H1 (cell line): ENCODE measurements at regions not wholly inside any gene's neighbourhood (a gene's known extent, or its start where the extent isn't known, plus 50 kb on each side); places are given as distances from the start of the nearest gene placed in this dataset.

Experiments used
- CTCF ChIA-PET: fragments of 300-600 bp; sonication (Branson Sonifier 250); formaldehyde crosslinking; loops from one replicate; lab custom pipeline; 2021; ENCODE audit not compliant: partially characterized antibody; lab: Charles Lee
- POLR2A ChIA-PET: fragments of 300-600 bp; sonication (Branson Sonifier 250); formaldehyde crosslinking; loops from one replicate; lab custom pipeline; 2021; ENCODE audit warnings: inconsistent platforms; ENCODE audit not compliant: partially characterized antibody; lab: Charles Lee
- DNase-seq, 2 experiments: peaks; one replicate each; pipeline versions ENCODE4 v3.0.0 to v3.0.0-alpha.2; 2010 to 2022; ENCODE audit warnings: low spot score in 2 of 2, low read depth in 1 of 2, mixed read lengths in 1 of 2
- FAIRE-seq: peaks from 2 replicates; lab custom pipeline; 2011; peaks lifted over from hg19 to GRCh38; lab: Jason Lieb, UNC
- H2AFZ ChIP-seq: 2 replicates; pipeline ENCODE4 v1.8.1; 2012; ENCODE audit warnings: low read length, inconsistent platforms
- H2AK5ac ChIP-seq: 2 replicates; pipeline ENCODE4 v1.6.1; 2013; ENCODE audit warnings: low read depth, low read length
- H2BK120ac ChIP-seq: replicated peaks from 2 replicates; pipeline ENCODE3; 2013; ENCODE audit warnings: low read depth, low read length, inconsistent platforms
- H2BK12ac ChIP-seq: 2 replicates; pipeline ENCODE4 v1.6.1; 2013; ENCODE audit warnings: low read depth, low read length
- H2BK15ac ChIP-seq: 2 replicates; pipeline ENCODE4 v1.6.1; 2013; ENCODE audit warnings: low read length
- H2BK20ac ChIP-seq: 2 replicates; pipeline ENCODE4 v1.6.1; 2013; ENCODE audit warnings: low read length
- H2BK5ac ChIP-seq: 2 replicates; pipeline ENCODE4 v1.6.1; 2013; ENCODE audit warnings: low read depth, low read length
- H3K14ac ChIP-seq: 2 replicates; pipeline ENCODE4 v1.6.1; 2013; ENCODE audit warnings: inconsistent platforms; ENCODE audit not compliant: insufficient read length
- H3K18ac ChIP-seq: 2 replicates; pipeline ENCODE4 v1.6.1; 2013; ENCODE audit warnings: low read length; ENCODE audit errors: extremely low read depth
- H3K23ac ChIP-seq: 2 replicates; pipeline ENCODE4 v1.6.1; 2013; ENCODE audit warnings: inconsistent platforms; ENCODE audit not compliant: insufficient read length
- H3K23me2 ChIP-seq: 2 replicates; pipeline ENCODE4 v1.6.1; 2013; ENCODE audit warnings: low read depth, low read length
- H3K27ac ChIP-seq: 2 replicates; pipeline ENCODE4 v1.6.1; 2011; ENCODE audit warnings: low read depth, low read length, inconsistent platforms
- H3K27me3 ChIP-seq, 4 experiments: replicated peaks in 1 of 4; 1 replicate in 1 of 4; 2 replicates in 3 of 4; pipeline versions ENCODE4 v1.6.1 to v1.8.1; 2011 to 2013; ENCODE audit warnings: low read length in 3 of 4, mild to moderate bottlenecking in 3 of 4, inconsistent platforms in 2 of 4, mixed read lengths in 2 of 4, moderate library complexity in 1 of 4; ENCODE audit not compliant: control insufficient read depth in 3 of 4, insufficient read depth in 3 of 4; ENCODE audit errors: extremely low read depth in 1 of 4
- H3K36me3 ChIP-seq, 4 experiments: 2 replicates each; pipeline versions ENCODE4 v1.6.1 to v1.8.1; 2011 to 2013; ENCODE audit warnings: mild to moderate bottlenecking in 4 of 4, low read length in 3 of 4, moderate library complexity in 2 of 4, control low read depth in 1 of 4, inconsistent platforms in 1 of 4; ENCODE audit not compliant: insufficient read depth in 4 of 4, control insufficient read depth in 2 of 4
- H3K4ac ChIP-seq: replicated peaks from 2 replicates; pipeline ENCODE3; 2013; ENCODE audit warnings: low read length, low read depth, mixed read lengths, inconsistent platforms; ENCODE audit not compliant: insufficient read length
- H3K4me1 ChIP-seq, 4 experiments: replicated peaks in 1 of 4; 1 replicate in 1 of 4; 2 replicates in 3 of 4; pipeline versions ENCODE4 v1.6.1 to v1.8.1; 2011 to 2013; ENCODE audit warnings: low read length in 3 of 4, inconsistent platforms in 2 of 4, mixed read lengths in 1 of 4; ENCODE audit not compliant: insufficient read depth in 4 of 4, control insufficient read depth in 3 of 4
- H3K4me2 ChIP-seq, 2 experiments: 2 replicates each; pipeline versions ENCODE4 v1.6.1 to v1.8.1; 2011 to 2013; ENCODE audit warnings: low read depth in 2 of 2, low read length in 2 of 2, control low read depth in 1 of 2, inconsistent platforms in 1 of 2, mild to moderate bottlenecking in 1 of 2; ENCODE audit not compliant: insufficient read depth in 1 of 2
- H3K4me3 ChIP-seq, 4 experiments: fragments of 200-600, 300-600 bp in 1 of 4; sonication (generic), shearing (Covaris generic), sonication (Bioruptor Twin) in 1 of 4; 2 replicates each; pipeline versions ENCODE4 v1.5.1 to v1.8.1; 2011 to 2016; ENCODE audit warnings: low read length in 4 of 4, low read depth in 3 of 4, control low read depth in 2 of 4, inconsistent platforms in 2 of 4, mild to moderate bottlenecking in 2 of 4, mixed read lengths in 1 of 4, moderate library complexity in 1 of 4; ENCODE audit not compliant: insufficient read depth in 2 of 4; ENCODE audit errors: extremely low read depth in 1 of 4
- H3K56ac ChIP-seq: replicated peaks from 2 replicates; pipeline ENCODE3; 2013; ENCODE audit warnings: low read depth, mild to moderate bottlenecking, mixed read lengths, low read length, inconsistent platforms; ENCODE audit not compliant: insufficient read length
- H3K79me1 ChIP-seq: 2 replicates; pipeline ENCODE4 v1.6.1; 2013; ENCODE audit warnings: low read depth, low read length, control low read depth
- H3K79me2 ChIP-seq, 2 experiments: 2 replicates each; pipeline versions ENCODE4 v1.6.1 to v1.8.1; 2012 to 2013; ENCODE audit warnings: low read length in 2 of 2, mild to moderate bottlenecking in 2 of 2, inconsistent platforms in 1 of 2; ENCODE audit not compliant: insufficient read depth in 2 of 2, control insufficient read depth in 1 of 2
- H3K9ac ChIP-seq, 4 experiments: replicated peaks in 1 of 4; 1 replicate in 1 of 4; 2 replicates in 3 of 4; pipeline versions ENCODE4 v1.6.1 to v1.8.1; 2011 to 2013; ENCODE audit warnings: low read depth in 3 of 4, low read length in 3 of 4, control low read depth in 2 of 4, mild to moderate bottlenecking in 2 of 4, moderate library complexity in 2 of 4, inconsistent platforms in 1 of 4; ENCODE audit errors: extremely low read depth in 1 of 4
- H3K9me3 ChIP-seq, 2 experiments: 2 replicates each; pipeline versions ENCODE4 v1.6.1 to v1.8.1; 2012 to 2013; ENCODE audit warnings: mild to moderate bottlenecking in 2 of 2, moderate library complexity in 2 of 2, control low read depth in 1 of 2, inconsistent platforms in 1 of 2, low read depth in 1 of 2, low read length in 1 of 2, mixed read lengths in 1 of 2; ENCODE audit not compliant: insufficient read depth in 2 of 2
- H4K20me1 ChIP-seq, 2 experiments: replicated peaks in 1 of 2; 2 replicates each; pipeline versions ENCODE3 to v1.8.1; 2011 to 2013; ENCODE audit warnings: inconsistent platforms in 2 of 2, low read length in 2 of 2, mild to moderate bottlenecking in 1 of 2; ENCODE audit not compliant: insufficient read depth in 2 of 2, control insufficient read depth in 1 of 2
- H4K5ac ChIP-seq: 2 replicates; pipeline ENCODE4 v1.6.1; 2013; ENCODE audit warnings: low read length, low read depth, mixed read lengths, inconsistent platforms; ENCODE audit not compliant: insufficient read length
- H4K8ac ChIP-seq: 2 replicates; pipeline ENCODE4 v1.8.0; 2013; ENCODE audit warnings: mild to moderate bottlenecking, moderate library complexity, low read length, inconsistent platforms; ENCODE audit not compliant: insufficient read depth; ENCODE audit errors: extremely low read depth
- H4K91ac ChIP-seq: replicated peaks from 2 replicates; pipeline ENCODE3; 2013; ENCODE audit warnings: low read length, mixed read lengths, inconsistent platforms; ENCODE audit not compliant: insufficient read length
- ATF3 ChIP-seq: IDR thresholded peaks from 2 replicates; pipeline ENCODE4 v1.6.1; 2011; ENCODE audit warnings: low read depth, mild to moderate bottlenecking, low read length; ENCODE audit not compliant: insufficient read depth
- BCL11A ChIP-seq, 2 experiments: IDR thresholded peaks; one replicate each; pipeline ENCODE4 v1.6.1; 2011; ENCODE audit warnings: low read depth in 2 of 2, low read length in 2 of 2, mild to moderate bottlenecking in 2 of 2
- CBX8 ChIP-seq: fragments of 300-800, 300-1000 bp; sonication (generic); IDR thresholded peaks from 2 replicates; pipeline ENCODE4 v1.7.1; 2016; ENCODE audit warnings: low read depth, low read length, borderline replicate concordance
- CTBP2 ChIP-seq: IDR thresholded peaks from 2 replicates; pipeline ENCODE4 v1.7.0; 2011; ENCODE audit warnings: borderline replicate concordance, mild to moderate bottlenecking, moderate library complexity, mixed read lengths, low read length; ENCODE audit not compliant: insufficient read depth, insufficient read length
- EGR1 ChIP-seq: IDR thresholded peaks from 2 replicates; pipeline ENCODE4 v1.6.1; 2011; ENCODE audit warnings: low read depth, low read length, borderline replicate concordance
- EZH2 ChIP-seq: fragments of 200-600 bp; sonication (generic); IDR thresholded peaks from 2 replicates; pipeline ENCODE4 v1.7.1; 2012; ENCODE audit warnings: low read depth, mild to moderate bottlenecking, moderate library complexity, low read length, inconsistent platforms; ENCODE audit not compliant: severe bottlenecking
- HDAC6 ChIP-seq: IDR thresholded peaks from one replicate; pipeline ENCODE4 v1.7.1; 2012; ENCODE audit warnings: low read depth, mild to moderate bottlenecking, inconsistent platforms, low read length, moderate library complexity
- MAFK ChIP-seq: IDR thresholded peaks from 2 replicates; pipeline ENCODE4 v1.6.1; 2012; ENCODE audit warnings: low read depth, mild to moderate bottlenecking, improper control_type of control experiment, low read length
- NRF1 ChIP-seq: IDR thresholded peaks from 2 replicates; pipeline ENCODE4 v1.6.1; 2011; ENCODE audit warnings: mild to moderate bottlenecking, low read depth, low read length, improper control_type of control experiment
- SAP30 ChIP-seq: fragments of 300-600 bp; sonication (generic); IDR thresholded peaks from 2 replicates; pipeline ENCODE4 v1.7.1; 2012; ENCODE audit warnings: low read length, moderate library complexity, mild to moderate bottlenecking, inconsistent platforms; ENCODE audit not compliant: insufficient read depth, insufficient replicate concordance
- SIN3A ChIP-seq, 2 experiments: IDR thresholded peaks in 1 of 2; conservative IDR thresholded peaks in 1 of 2; 2 replicates each; pipeline ENCODE4 v1.6.1; 2011 to 2012; ENCODE audit warnings: low read length in 2 of 2, improper control_type of control experiment in 1 of 2, low read depth in 1 of 2, mild to moderate bottlenecking in 1 of 2
- SIX5 ChIP-seq: IDR thresholded peaks from 2 replicates; pipeline ENCODE4 v1.6.1; 2011; ENCODE audit warnings: mild to moderate bottlenecking, low read depth, low read length
- TAF7 ChIP-seq: optimal IDR thresholded peaks from 2 replicates; pipeline ENCODE3; 2011; ENCODE audit warnings: low read depth, mild to moderate bottlenecking, inconsistent platforms, low read length, moderate library complexity, borderline replicate concordance
- WGBS, 2 experiments: shearing (Covaris generic) in 1 of 2; methylation state at CpG; one replicate each; pipeline versions ENCODE4 v1.1.6 to v1.1.7; 2013 to 2015; ENCODE audit warnings: low lambda C conversion rate in 2 of 2, mixed read lengths in 2 of 2, inconsistent platforms in 1 of 2, low coverage in 1 of 2, missing lambda C conversion rate in 1 of 2; ENCODE audit not compliant: insufficient replicate concordance in 2 of 2, insufficient coverage in 1 of 2, insufficient read length in 1 of 2; ENCODE audit errors: extremely low coverage in 1 of 2, missing lambda C conversion rate in 1 of 2; 5-methylcytosine and 5-hydroxymethylcytosine counted together

GRCh38 chr21:15422783-15423182 is 307.0 kb upstream of the USP25 start:
- WGBS, 2 experiments, result 70% methylated on average over 3 of the region's 3 CpGs; no CpG with 5 or more reads in 1 of the 2 experiments
- peak overlapping the region; percentile 86 for H3K18ac ChIP-seq
- no peaks in the 10 kb centered on the region for H3K23me2 ChIP-seq
- H3K79me1 ChIP-seq, result no peaks in the 10 kb centered on the region
- peak overlapping the region; percentile 61; the same call in 1 of the 2 replicates for H2AFZ ChIP-seq
- peaks cover 3 to 23% (median 15%) of the 10 kb centered on the region in 4 experiments; a peak in 4 of 7 replicates for H3K4me1 ChIP-seq
- peak overlapping the region; percentile 26; the same call in 1 of the 2 replicates for H2BK5ac ChIP-seq
- H3K27ac ChIP-seq, result 0 out of 2 replicates have a peak overlapping the region, but pooled peaks have one; percentile 29
- no peak overlapping the region for H4K8ac ChIP-seq
- H3K56ac ChIP-seq, result no peak overlapping the region
- peak overlapping the region in 1 of 2 experiments; percentile 66; a peak in 1 of 4 replicates for H3K4me2 ChIP-seq
- H3K14ac ChIP-seq, result peak overlapping the region; percentile 58
- no peaks in the 10 kb centered on the region for H3K9me3 ChIP-seq
- H4K91ac ChIP-seq, result peak overlapping the region; percentile 27
- H4K20me1 ChIP-seq, result no peaks in the 10 kb centered on the region
- ChIA-PET CTCF (interaction anchor here (1.2 to 2.7 kb wide), 3 partner anchors 9 to 12 kb away, joined by 3 to 8 read pairs (median 5); no protein-coding TSS in a partner anchor), POLR2A (no interaction called here)
- H2BK15ac ChIP-seq, result no peak overlapping the region
- H3K23ac ChIP-seq, result no peak overlapping the region
- H3K4me3 ChIP-seq, result peak overlapping the region in 1 of 4 experiments; percentile 36; a peak in 1 of 8 replicates
- no peaks in the 10 kb centered on the region for H3K36me3 ChIP-seq
- H4K5ac ChIP-seq, result peak overlapping the region; percentile 16
- H2AK5ac ChIP-seq, result no peak overlapping the region
- H3K27me3 ChIP-seq, result no peaks in the 10 kb centered on the region
- peak overlapping the region; percentile 68 for H2BK120ac ChIP-seq
- no peak for DNase-seq
- H3K4ac ChIP-seq, result no peak overlapping the region
- no peak overlapping the region; the same call in 1 of the 2 replicates for H2BK12ac ChIP-seq
- H3K9ac ChIP-seq, result no peak overlapping the region
- no peaks in the 10 kb centered on the region for H3K79me2 ChIP-seq
- FAIRE-seq, result no peak
- peak overlapping the region; percentile 97 for H2BK20ac ChIP-seq
- TF ChIP-seq MAFK (no peak), HDAC6 (no peak), CBX8 (no peak), EGR1 (no peak), NRF1 (no peak), TAF7 (no peak), SIN3A (conservative IDR thresholded peaks at IDR 0.05 in 1 of 2, IDR thresholded peaks at IDR 0.05 in 1 of 2; ENCODE audit: low read depth in 1 of 2, low read length in 2 of 2) (no peak), SAP30 (no peak), ATF3 (no peak), EZH2 (no peak), CTBP2 (no peak), BCL11A (IDR thresholded peaks at IDR 0.05; ENCODE audit: low read depth in 2 of 2, low read length in 2 of 2) (no peak), SIX5 (no peak)
